Endothelial cell (in vitro differentiated cells): ENCODE measurements at regions not wholly inside any gene's neighbourhood (a gene's known extent, or its start where the extent isn't known, plus 50 kb on each side); places are given as distances from the start of the nearest gene placed in this dataset.

Experiments used
- DNase-seq: peaks from one replicate; pipeline ENCODE4 v3.0.0; 2021; ENCODE audit warnings: low spot score
- H3K27ac Mint-ChIP-seq: one replicate; pipeline ENCODE4 v1.8.0; 2021; ENCODE audit warnings: mixed read lengths, inconsistent platforms; ENCODE audit not compliant: unreplicated experiment
- H3K27me3 Mint-ChIP-seq: one replicate; pipeline ENCODE4 v1.8.0; 2021; ENCODE audit warnings: mild to moderate bottlenecking, moderate library complexity, mixed read lengths, inconsistent platforms; ENCODE audit not compliant: unreplicated experiment
- H3K36me3 Mint-ChIP-seq: one replicate; pipeline ENCODE4 v1.8.0; 2021; ENCODE audit warnings: mild to moderate bottlenecking, low read depth, mixed read lengths, inconsistent platforms; ENCODE audit not compliant: unreplicated experiment
- H3K4me1 Mint-ChIP-seq: one replicate; pipeline ENCODE4 v1.8.0; 2021; ENCODE audit warnings: mild to moderate bottlenecking, mixed read lengths, inconsistent platforms; ENCODE audit not compliant: unreplicated experiment
- H3K4me3 Mint-ChIP-seq: one replicate; pipeline ENCODE4 v1.8.0; 2021; ENCODE audit warnings: mild to moderate bottlenecking, mixed read lengths, inconsistent platforms; ENCODE audit not compliant: unreplicated experiment
- H3K9me3 Mint-ChIP-seq: one replicate; pipeline ENCODE4 v1.8.0; 2021; ENCODE audit warnings: mixed read lengths, inconsistent platforms; ENCODE audit not compliant: unreplicated experiment
- CTCF ChIP-seq: fragments of 200-600 bp; sonication (generic); IDR thresholded peaks from one replicate; pipeline ENCODE4 v1.5.0; 2021; ENCODE audit warnings: antibody characterized with exemption; ENCODE audit not compliant: unreplicated experiment

- TF ChIP-seq CTCF: no peak
- H3K4me3 Mint-ChIP-seq: no peak overlapping the region
- H3K27ac Mint-ChIP-seq: no peak overlapping the region
- no peaks in the 10 kb centered on the region for H3K4me1 Mint-ChIP-seq
- H3K27me3 Mint-ChIP-seq: peaks cover 5% of the 10 kb centered on the region
- no peaks in the 10 kb centered on the region for H3K36me3 Mint-ChIP-seq
- DNase-seq: no peak
- no peaks in the 10 kb centered on the region for H3K9me3 Mint-ChIP-seq
Measured at GRCh38 chr11:70498171-70498571, 99.8 kb downstream of the CTTN start.

- no peak overlapping the region for H3K4me3 Mint-ChIP-seq
- no peak for DNase-seq
- H3K27me3 Mint-ChIP-seq: peaks cover 5% of the 10 kb centered on the region
- no peaks in the 10 kb centered on the region for H3K9me3 Mint-ChIP-seq
- no peak overlapping the region for H3K27ac Mint-ChIP-seq
- TF ChIP-seq CTCF: no peak
- H3K36me3 Mint-ChIP-seq: no peaks in the 10 kb centered on the region
- no peaks in the 10 kb centered on the region for H3K4me1 Mint-ChIP-seq
Measured at GRCh38 chr11:70498976-70499801, 100.9 kb downstream of the CTTN start.

GRCh38 chr11:70500076-70500847 lies 101.9 kb downstream of the CTTN start:
- no peaks in the 10 kb centered on the region for H3K36me3 Mint-ChIP-seq
- no peak overlapping the region for H3K4me3 Mint-ChIP-seq
- no peak overlapping the region for H3K27ac Mint-ChIP-seq
- TF ChIP-seq CTCF: no peak
- H3K9me3 Mint-ChIP-seq: no peaks in the 10 kb centered on the region
- no peak for DNase-seq
- peaks cover 5% of the 10 kb centered on the region for H3K27me3 Mint-ChIP-seq
- no peaks in the 10 kb centered on the region for H3K4me1 Mint-ChIP-seq

- Mint-ChIP-seq H3K36me3 (no peaks in the 10 kb centered on the region), H3K4me3 (no peak overlapping the region), H3K27me3 (peaks cover 2% of the 10 kb centered on the region), H3K4me1 (no peaks in the 10 kb centered on the region), H3K9me3 (no peaks in the 10 kb centered on the region), H3K27ac (no peak overlapping the region)
- TF ChIP-seq CTCF: no peak
- no peak for DNase-seq
Measured at GRCh38 chr11:70501051-70501901, 102.9 kb downstream of the CTTN start.
